GM18858 (cell line): ENCODE measurements at regions not wholly inside any gene's neighbourhood (a gene's known extent, or its start where the extent isn't known, plus 50 kb on each side); places are given as distances from the start of the nearest gene placed in this dataset.
"Not testable (repeated sequence)": the region's sequence is repeated elsewhere in the genome, so short reads cannot be mapped to it uniquely, and the experiment has no call there.

Source experiments
- ATAC-seq: cut with Tn5 transposase; IDR thresholded peaks from one replicate; pipeline ENCODE4 v1.9.1; 2021; ENCODE audit not compliant: unreplicated experiment

DNA sequence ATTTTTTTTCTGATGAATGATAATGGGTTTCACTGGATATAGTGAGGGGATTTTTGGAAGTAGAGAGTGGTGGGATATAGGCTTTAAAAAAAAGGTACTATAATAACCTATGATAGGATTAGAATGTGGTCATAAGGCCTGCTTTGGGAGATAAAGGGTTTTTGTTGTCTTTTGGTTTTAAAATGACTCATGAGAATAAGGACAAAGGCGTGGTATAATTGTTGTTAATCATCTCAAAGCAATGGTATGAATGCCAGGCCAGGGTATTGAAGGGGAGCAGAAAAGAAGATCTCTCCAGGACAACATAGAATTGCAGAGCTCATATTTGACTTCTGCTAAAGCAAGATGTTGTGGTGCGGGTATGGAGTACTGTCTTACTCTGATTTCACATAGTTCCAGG, 579.4 kb downstream of the JRKL start:
- ATAC-seq, result no peak

DNA sequence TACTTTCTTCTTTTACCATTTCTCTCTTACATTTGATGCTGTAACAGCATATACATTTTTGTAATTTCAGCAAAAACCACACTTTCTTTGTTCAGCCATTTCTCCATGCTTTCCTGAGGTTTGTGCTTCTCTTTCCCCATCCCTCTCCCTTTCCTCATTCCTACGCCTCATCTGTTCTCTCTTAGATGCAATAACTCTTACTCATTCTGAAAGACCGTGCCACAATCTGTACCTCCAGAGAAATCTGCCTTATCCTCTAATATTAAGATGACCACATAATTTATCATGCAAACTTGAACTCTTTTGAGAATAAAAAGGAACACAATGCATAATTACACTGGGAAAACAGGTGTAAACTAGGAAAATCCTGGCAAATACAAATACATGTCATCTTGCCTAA, 588.9 kb downstream of the JRKL start:
- no peak for ATAC-seq

- ATAC-seq, result no peak
These were observed 596.7 kb downstream of the JRKL start for GRCh38 chr11:96986516-96986915.

DNA sequence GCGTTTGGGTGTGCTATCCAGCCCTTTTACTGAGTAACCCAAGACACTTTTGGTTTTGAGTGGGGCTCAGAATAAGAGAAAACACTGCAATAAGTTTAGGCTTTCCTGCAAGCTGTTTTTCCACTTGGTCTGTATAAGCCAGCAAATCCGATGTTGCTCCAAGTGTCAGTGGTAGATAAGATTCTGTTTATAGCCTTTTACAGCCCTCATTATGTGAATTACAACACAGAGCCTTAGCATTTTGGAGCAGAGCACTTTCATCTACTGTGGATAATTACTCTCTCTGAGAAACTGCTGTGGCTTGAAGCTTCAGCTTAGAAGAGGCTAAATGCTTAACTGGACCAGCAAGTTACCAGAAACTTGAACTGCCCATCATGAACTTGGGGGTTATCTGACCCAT, 601.1 kb downstream of the JRKL start:
- no peak for ATAC-seq

DNA sequence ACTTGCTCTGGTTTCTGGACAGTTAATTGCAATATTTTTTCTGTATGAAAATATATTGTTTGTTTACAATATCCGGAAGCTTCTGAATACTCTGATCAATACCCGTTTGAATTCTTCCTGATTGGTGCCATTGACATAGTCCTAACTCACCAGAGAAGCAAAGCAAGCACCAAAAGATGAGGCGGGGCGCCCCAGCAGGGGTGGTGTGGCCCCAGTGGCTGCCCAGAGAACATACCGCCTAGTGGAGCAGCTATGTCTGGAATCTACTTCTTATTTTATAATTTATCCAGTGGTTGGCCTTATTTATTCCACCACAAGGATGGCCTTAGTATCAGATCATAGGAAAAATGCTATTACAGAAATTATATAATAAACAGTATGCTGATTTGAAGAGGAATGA, 610.7 kb downstream of the JRKL start:
- ATAC-seq, result no peak

GRCh38 chr11:97007283-97007682, 617.5 kb downstream of the JRKL start:
- no peak for ATAC-seq

GRCh38 chr11:97009613-97010012, 619.8 kb downstream of the JRKL start:
- ATAC-seq, result no peak

DNA sequence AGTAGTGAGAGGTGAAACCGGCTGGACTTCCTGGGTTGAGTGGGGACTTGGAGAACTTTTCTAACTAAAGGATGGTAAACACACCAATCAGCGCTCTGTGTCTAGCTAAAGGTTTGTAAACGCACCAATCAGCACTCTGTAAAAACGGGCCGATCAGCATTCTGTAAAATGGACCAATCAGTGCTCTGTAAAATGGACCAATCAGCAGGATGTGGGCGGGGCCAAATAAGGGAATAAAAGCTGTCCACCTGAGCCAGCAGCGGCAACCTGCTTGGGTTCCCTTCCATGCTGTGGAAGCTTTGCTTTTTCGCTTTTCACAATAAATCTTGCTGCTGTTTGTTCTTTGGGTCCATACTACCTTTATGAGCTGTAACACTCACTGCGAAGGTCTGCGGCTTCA, 621.2 kb downstream of the JRKL start:
- ATAC-seq, result not testable (repeated sequence)

DNA sequence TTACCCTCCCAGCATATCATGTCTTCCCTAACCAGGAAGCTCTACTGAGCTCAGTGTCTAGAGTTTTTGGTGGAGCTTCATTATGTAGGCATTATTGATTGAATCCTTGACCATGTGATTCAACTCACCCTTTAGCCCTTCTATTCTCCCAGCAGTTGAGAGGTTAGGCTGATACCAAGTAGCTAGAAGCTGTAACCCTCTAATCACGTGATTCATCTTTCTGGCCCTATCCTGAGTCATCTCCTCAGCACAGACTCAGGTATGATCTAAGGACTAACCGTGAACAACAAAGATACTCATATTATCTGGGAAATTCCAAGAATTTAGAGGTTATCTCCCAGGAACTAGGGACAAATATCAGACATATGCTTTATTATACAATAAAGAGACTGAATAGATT, 625.5 kb downstream of the JRKL start:
- no peak for ATAC-seq

DNA sequence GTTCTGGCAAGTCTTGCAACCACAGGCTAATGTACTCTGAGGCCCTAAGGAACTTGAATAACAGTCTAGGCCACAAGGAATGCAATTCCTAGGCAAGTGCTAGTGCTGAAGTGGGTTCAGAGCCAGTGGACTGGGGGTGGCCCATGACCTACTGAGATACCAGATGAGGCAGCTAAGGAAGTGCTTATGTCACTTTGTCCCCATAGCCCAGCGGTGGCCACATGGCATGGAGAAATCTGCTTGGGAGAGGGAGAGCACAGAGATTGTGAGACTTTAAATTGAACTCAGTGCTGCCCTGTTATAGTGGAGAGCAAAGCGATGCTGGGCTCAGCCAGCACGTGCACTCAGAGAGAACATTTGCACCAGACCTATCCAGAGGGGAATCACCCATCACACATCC, 629.5 kb downstream of the JRKL start:
- ATAC-seq, result no peak

DNA sequence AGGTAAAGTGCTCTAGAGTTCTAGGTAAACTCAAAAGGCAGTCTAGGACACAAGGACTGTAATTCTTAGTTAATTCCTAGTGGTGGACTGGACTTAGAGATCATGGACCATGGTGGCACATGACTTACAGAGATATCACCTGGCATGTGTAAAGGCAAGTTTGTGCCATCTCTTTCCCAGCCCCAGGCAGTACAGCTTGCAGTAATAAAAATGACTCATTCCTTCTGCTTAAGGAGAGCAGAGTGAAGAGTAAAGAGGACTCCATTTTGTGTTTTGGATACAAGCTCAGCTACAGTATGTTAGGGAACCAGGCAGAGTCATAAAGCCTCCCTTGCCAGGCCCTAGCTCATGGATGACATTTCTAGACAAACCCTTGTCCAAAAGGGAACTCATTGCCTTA, 629.9 kb downstream of the JRKL start:
- no peak for ATAC-seq

DNA sequence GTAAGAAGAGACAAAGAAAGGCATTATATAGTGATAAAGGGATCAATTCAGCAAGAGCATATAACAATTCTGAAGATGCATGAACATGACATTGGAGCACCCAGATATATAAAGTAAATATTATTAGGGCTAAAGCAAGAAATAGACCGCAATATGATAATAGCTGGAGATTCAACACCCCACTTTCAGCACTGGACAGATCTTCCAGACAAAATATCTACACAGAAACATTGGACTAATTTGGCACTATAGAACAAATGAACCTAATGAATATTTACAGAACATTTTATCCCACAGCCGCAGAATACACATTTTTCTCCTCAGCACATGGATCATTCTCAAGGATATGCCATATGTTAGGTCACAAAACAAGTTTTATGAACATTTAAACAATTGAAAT, 633.1 kb downstream of the JRKL start:
- no peak for ATAC-seq

DNA sequence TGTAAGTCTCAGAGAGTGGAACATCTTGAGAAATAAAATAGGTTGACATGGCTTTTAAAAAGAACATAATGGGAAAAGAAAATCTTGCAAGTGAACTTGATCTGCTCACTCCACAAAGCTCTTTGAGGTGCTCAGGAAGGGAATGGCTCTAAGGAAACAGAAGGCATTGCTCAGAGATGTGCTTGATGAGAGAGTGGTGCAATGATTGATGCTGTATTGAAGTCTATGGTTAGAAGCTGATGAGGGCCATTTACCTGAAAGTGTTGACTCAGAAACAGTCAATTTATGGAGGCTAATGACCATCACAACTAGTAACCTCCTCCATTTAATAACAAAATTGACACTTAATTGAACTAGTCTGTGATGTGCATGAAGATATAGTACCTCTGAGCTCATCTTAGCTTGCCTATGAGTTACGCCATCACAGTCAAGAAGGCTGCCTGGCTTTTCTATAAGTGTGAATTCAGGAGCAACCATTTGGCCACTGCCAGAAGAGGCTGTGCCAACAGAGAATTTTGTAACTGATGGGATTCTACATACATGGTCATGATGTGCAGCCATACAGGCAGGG, 639.1 kb downstream of the JRKL start:
- no peak for ATAC-seq

DNA sequence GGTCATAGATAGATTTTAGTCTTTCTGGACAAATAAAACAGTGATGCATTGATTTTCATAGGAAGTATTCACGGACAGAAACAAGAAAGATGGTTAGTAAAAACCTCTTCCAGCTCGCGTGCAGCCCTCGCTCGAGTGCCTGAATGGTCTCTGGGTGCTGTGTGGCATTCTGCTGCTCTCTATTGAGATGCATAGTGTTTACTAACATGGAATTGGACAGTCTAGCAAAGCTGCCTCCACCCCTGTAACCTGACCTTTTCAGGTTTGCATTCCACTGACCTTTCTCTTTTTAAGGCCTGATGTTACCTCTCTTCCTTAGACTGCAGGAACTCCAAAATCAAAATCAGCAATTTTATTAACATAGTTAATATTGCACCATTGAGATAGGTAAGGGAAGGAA, 643.4 kb downstream of the JRKL start:
- no peak for ATAC-seq

DNA sequence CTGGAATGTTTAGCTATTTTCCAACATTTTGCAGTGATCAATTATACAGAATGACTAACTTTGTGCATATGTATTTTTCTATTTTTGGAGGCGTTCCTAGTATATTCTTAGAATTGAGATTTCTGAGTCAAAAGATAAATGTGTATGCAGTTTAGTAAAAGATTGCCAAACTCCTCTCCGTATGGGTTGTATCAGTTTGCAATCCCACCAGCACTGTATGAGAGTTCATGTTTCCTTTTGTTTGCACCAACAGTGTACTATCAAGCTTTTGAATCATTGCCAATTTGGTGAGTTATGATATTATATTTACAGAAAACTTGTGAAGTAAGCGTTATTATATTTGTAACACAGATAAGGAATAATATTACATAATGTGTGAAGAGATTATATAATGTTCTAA, 658.7 kb downstream of the JRKL start:
- no peak for ATAC-seq

DNA sequence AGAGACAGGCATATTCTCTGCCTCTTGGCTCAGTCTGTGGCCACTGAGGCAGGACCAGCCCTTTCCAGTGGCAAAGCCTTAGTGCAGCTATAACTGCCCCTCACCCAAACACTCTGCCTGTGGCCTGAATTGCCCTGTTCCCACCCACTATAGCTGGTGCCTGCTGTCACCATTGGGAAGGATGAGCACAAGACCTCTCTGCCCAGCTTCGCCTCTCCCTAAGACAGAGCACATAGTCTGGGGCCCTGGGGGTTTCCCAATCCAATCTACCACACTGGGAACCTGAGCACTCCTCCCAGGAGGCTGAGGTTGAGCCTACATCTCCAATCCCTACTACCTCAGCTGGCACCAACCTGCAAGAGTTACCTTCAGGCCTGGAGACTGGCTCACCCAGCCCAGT, 670.4 kb downstream of the JRKL start:
- ATAC-seq, result no peak

DNA sequence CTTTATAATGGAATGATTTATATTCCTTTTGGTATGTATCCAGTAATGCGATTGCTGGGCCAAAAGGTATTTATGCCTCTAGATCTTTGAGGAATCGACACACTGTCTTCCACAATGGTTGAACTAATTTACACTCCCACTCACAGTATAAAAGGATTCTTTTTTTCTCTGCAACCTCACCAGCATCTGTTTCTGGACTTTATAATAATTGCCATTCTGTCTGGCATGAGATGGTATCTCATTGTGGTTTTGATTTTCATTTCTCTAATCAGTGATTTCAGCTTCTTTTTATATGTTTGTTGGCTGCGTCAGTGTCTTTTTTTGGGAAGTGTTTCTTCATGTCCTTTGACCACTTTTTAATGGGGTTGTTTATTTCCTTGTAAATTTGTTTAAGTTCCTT, 679.3 kb downstream of the JRKL start:
- ATAC-seq, result no peak

- no peak for ATAC-seq
These were observed 682.6 kb downstream of the JRKL start for GRCh38 chr11:97072420-97072819.

GRCh38 chr11:97076666-97077065, 686.9 kb downstream of the JRKL start:
- ATAC-seq, result not testable (repeated sequence)

DNA sequence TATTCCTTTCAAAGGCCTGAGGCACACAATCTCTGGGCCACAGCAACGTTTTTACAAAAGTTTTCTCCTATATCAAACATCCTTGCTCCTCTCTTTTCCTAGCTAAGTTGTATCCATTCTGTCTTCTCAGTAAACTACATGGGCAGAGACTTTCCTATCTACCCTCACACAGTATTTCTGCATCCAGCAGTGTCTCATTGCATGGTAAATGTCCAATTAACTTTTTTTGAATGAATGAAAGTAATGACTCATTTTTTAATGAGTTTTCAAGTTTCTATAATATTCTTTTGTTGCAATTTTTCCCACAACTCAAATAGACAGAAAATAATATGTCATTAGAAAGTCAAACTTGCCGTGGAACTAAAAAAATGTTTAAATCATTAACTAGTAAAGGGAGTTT, 688.6 kb downstream of the JRKL start:
- ATAC-seq, result no peak

DNA sequence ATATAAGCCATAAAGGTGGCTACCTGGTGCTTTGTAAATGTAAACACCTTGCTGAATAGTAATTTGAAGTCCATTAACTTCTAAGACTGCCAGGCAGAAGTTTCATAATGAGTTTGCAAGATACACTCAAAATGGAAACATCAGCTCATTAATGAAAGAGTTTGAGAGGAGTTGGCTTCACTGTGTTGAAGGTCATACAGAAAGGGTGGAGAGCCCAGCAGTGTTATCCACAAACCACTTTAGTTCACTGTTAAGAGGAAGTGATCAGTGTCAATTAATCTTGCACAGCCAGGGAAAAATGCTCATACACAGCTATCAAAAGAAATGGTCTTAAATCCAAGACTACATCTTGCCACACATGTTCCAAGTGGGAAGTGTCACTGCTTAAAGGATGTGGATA, 689.4 kb downstream of the JRKL start:
- ATAC-seq, result no peak

DNA sequence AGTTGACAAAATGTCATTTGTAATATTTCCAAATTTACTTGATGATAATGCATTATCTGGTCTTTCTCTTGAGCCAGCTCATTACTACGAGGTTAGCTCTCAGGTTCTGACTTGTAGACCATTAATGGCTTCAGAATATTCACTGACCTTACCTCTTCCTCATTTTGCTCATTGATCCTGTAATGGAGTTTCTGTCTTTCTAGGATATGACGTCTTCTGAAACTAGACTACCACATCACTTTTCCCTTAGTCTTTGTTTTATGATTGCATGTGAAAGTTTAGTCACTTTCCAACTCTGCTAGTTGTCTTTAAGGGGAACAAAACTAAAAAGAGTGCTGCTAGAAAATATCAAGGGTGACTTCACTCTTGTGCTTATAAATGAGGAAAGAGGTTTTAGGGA, 697.6 kb downstream of the JRKL start:
- no peak for ATAC-seq

DNA sequence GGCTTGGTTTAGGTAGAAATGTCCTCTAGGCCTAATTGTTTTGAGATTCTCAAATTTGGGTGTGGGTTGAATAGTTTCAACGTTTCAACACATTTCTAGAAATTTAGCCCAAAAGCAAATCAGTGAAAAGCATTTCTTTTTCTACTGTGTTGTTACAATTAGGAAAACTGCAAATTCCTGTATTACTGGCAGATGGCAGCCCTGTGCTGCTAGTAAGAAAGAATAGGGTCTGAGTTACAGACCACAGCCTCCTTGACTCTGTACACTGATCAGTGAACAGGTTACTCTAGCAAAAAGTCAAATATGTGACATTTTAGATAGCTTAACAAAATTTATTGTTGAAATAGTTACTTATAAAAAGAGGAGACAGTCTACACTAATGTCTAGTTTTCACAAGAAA, 703.0 kb downstream of the JRKL start:
- ATAC-seq, result no peak

DNA sequence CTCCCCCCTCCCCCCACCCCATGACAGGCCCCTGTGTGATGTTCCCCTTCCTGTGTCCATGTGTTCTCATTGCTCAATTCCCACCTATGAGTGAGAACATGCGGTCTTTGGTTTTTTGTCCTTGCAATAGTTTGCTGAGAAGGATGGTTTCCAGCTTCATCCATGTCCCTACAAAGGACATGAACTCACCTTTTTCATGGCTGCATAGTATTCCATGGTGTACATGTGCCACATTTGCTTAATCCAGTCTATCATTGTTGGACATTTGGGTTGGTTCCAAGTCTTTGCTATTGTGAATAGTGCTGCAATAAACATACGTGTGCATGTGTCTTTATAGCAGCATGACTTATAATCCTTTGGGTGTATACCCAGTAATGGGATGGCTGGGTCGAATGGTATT, 712.4 kb downstream of the JRKL start:
- ATAC-seq, result not testable (repeated sequence)
